ENCODE measurements at regions not wholly inside any gene's neighbourhood (a gene's known extent, or its start where the extent isn't known, plus 50 kb on each side); places are given as distances from the start of the nearest gene placed in this dataset.

DNA sequence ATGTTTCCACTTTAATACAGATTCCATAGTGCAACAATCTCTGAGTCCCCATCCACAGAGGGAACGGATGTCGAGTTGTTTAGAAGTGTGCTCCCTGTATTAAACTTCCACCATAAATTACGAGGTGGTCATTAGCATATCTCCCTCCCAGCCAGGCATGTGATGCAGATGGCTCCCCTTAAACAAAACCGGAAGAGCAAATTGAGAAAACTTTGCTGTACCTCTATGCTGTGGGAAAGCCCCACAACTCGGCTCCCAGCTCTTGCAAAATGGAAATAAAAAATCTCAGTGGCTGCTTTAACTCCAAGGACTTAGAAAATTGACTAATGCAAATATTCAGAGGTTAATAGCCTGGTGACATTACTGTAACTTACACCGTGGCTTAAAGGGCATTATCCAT, 290.9 kb downstream of the MAF start:
- no peak for TF ChIP-seq TCF12 (IDR thresholded peaks at IDR 0.05)
- TF ChIP-seq YY1 (IDR thresholded peaks at IDR 0.05; ENCODE audit: low read depth): no peak
- TF ChIP-seq REST (IDR thresholded peaks at IDR 0.05; ENCODE audit: low read depth, low read length): no peak
- TF ChIP-seq FOXM1 (IDR thresholded peaks at IDR 0.05; ENCODE audit: low read depth): no peak
- no peak for TF ChIP-seq NRF1 (IDR thresholded peaks at IDR 0.05; ENCODE audit: low read depth, low read length)
- Histone ChIP-seq H3K9me2 (no peaks in the 10 kb centered on the region), H3K79me2 (ENCODE audit: insufficient read depth) (no peaks in the 10 kb centered on the region), H4K20me1 (ENCODE audit: insufficient read depth) (no peaks in the 10 kb centered on the region), H3K27me3 (ENCODE audit: insufficient read depth) (no peaks in the 10 kb centered on the region), H3F3A (replicated peaks; ENCODE audit: insufficient read depth) (no peaks in the 10 kb centered on the region), H3K4me2 (no peak overlapping the region), H3K9ac (no peak overlapping the region), H3K27ac (ENCODE audit: low read depth in 2 of 2, low read length in 1 of 2) (no peak overlapping the region), H3K4me1 (ENCODE audit: control insufficient read depth in 1 of 2, insufficient read depth in 2 of 2, low read depth in 1 of 2, low read length in 1 of 2) (no peaks in the 10 kb centered on the region), H2AFZ (ENCODE audit: low read depth) (no peak overlapping the region), H3K9me3 (no peaks in the 10 kb centered on the region), H3K4me3 (ENCODE audit: low read depth in 2 of 2, low read length in 1 of 2) (no peak overlapping the region), H3K36me3 (replicated peaks in 1 of 2; ENCODE audit: control insufficient read depth in 1 of 2, insufficient read depth in 2 of 2, low read length in 1 of 2) (no peaks in the 10 kb centered on the region)
- ChIA-PET CTCF (interaction anchor here (1.3 kb wide), 1 partner anchor 24 kb away, joined by 3 read pairs; no protein-coding TSS in a partner anchor), POLR2A (no interaction called here)
- DNase-seq: no peak
- WGBS (ENCODE audit: low lambda C conversion rate): 33% methylated on average over 6 of the region's 6 CpGs

GRCh38 chr16:79307214-79307613, 293.3 kb downstream of the MAF start:
- CTCF ChIA-PET: no interaction called here
- WGBS (ENCODE audit: low lambda C conversion rate): 40% methylated on average over 9 of the region's 10 CpGs
- TF ChIP-seq GATA2 (CRISPR knock-in tag; IDR thresholded peaks at IDR 0.05): no peak
- TF ChIP-seq, protein P1, sequence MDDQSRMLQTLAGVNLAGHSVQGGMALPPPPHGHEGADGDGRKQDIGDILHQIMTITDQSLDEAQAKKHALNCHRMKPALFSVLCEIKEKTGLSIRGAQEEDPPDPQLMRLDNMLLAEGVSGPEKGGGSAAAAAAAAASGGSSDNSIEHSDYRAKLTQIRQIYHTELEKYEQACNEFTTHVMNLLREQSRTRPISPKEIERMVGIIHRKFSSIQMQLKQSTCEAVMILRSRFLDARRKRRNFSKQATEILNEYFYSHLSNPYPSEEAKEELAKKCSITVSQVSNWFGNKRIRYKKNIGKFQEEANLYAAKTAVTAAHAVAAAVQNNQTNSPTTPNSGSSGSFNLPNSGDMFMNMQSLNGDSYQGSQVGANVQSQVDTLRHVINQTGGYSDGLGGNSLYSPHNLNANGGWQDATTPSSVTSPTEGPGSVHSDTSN (IDR thresholded peaks at IDR 0.05): no peak
- TF ChIP-seq RXRA (IDR thresholded peaks at IDR 0.05; ENCODE audit: borderline replicate concordance, low read depth): no peak
- TF ChIP-seq TEAD4 (IDR thresholded peaks at IDR 0.05; ENCODE audit: borderline replicate concordance, insufficient read depth): no peak
- TF ChIP-seq YY1 (IDR thresholded peaks at IDR 0.05; ENCODE audit: low read depth): no peak
- TF ChIP-seq REST (IDR thresholded peaks at IDR 0.05; ENCODE audit: low read depth, low read length): no peak
- TF ChIP-seq MEF2A (IDR thresholded peaks at IDR 0.05; ENCODE audit: borderline replicate concordance, low read depth): no peak
- TF ChIP-seq SMC3 (IDR thresholded peaks at IDR 0.05; ENCODE audit: low read depth, low read length): no peak
- TF ChIP-seq, protein P2, sequence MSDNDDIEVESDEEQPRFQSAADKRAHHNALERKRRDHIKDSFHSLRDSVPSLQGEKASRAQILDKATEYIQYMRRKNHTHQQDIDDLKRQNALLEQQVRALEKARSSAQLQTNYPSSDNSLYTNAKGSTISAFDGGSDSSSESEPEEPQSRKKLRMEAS (IDR thresholded peaks at IDR 0.05; ENCODE audit: low read depth): no peak
- TF ChIP-seq EZH2phosphoT487 (IDR thresholded peaks at IDR 0.05; ENCODE audit: borderline replicate concordance, low read depth): no peak
- no peak for TF ChIP-seq CTCF (IDR thresholded peaks at IDR 0.05)
- no peak for TF ChIP-seq GABPA (IDR thresholded peaks at IDR 0.05; ENCODE audit: low read depth)
- TF ChIP-seq ELF1 (IDR thresholded peaks at IDR 0.05): no peak
- no peak for TF ChIP-seq MXI1 (IDR thresholded peaks at IDR 0.05; ENCODE audit: low read depth, low read length)
- TF ChIP-seq EP300 (IDR thresholded peaks at IDR 0.05; ENCODE audit: borderline replicate concordance in 1 of 2, low read depth in 1 of 2, low read length in 1 of 2): no peak
- no peak for TF ChIP-seq RAD21 (IDR thresholded peaks at IDR 0.05; ENCODE audit: low read length)

More at GRCh38 chr16:79307214-79307613, 293.3 kb downstream of the MAF start:
- Histone ChIP-seq H3K79me2 (ENCODE audit: insufficient read depth) (no peaks in the 10 kb centered on the region), H2AFZ (ENCODE audit: low read depth) (no peak overlapping the region), H3K36me3 (replicated peaks in 1 of 2; ENCODE audit: control insufficient read depth in 1 of 2, insufficient read depth in 2 of 2, low read length in 1 of 2) (no peaks in the 10 kb centered on the region), H3K27me3 (ENCODE audit: insufficient read depth) (no peaks in the 10 kb centered on the region), H3K4me3 (ENCODE audit: low read depth in 2 of 2, low read length in 1 of 2) (no peak overlapping the region), H3K9me2 (no peaks in the 10 kb centered on the region), H3K9ac (no peak overlapping the region), H3K9me3 (no peaks in the 10 kb centered on the region), H3F3A (replicated peaks; ENCODE audit: insufficient read depth) (no peaks in the 10 kb centered on the region), H3K4me2 (no peak overlapping the region), H3K27ac (ENCODE audit: low read depth in 2 of 2, low read length in 1 of 2) (no peak overlapping the region), H3K4me1 (ENCODE audit: control insufficient read depth in 1 of 2, insufficient read depth in 2 of 2, low read depth in 1 of 2, low read length in 1 of 2) (no peaks in the 10 kb centered on the region), H4K20me1 (ENCODE audit: insufficient read depth) (no peaks in the 10 kb centered on the region)
- POLR2A ChIA-PET: no interaction called here
- DNase-seq: no peak

Data from SK-N-SH (cell line).